ENCODE measurements at regions not wholly inside any gene's neighbourhood (a gene's known extent, or its start where the extent isn't known, plus 50 kb on each side); places are given as distances from the start of the nearest gene placed in this dataset.

DNA sequence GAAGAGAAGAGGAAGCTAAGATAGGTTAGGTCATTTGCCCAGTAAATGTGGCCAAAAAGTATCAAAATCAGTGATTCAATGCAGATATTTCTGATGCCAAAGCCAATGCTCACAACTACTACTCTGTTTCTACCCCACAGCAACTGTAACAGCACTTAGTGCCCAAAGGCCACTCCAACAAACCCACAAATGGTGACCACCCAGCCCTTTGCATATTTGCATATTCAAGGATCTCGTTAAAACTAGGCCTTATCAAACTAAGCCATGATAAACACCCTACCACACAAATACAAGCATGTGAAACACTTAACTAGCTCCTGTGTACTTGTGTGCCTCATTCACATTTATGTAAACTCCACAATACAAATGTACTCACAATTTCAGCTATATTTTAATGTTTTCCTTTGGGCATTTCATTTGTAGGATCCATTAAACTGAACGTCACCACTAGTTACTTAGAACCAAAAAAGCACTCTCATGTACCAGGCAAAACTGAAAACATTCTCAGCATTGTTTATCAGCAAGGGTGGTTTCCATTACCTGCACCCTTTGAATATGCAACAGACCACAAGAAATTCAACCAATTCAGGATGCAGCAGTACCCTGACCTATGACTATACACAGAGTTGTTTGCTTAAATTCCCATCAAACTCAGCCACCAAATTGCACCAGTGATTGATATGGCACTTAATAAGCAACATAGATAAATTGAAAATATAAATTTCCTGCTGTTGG, 111.2 kb upstream of the STT3B start:
- DNase-seq (ENCODE audit: low read depth) = no peak
- H3K4me3 ChIP-seq (ENCODE audit: low read depth, low read length) = no peak overlapping the region
- in situ Hi-C loops (cut with HindIII; ENCODE audit: low sequenced_read_pairs) = no loop called here
- TF ChIP-seq, protein P1, sequence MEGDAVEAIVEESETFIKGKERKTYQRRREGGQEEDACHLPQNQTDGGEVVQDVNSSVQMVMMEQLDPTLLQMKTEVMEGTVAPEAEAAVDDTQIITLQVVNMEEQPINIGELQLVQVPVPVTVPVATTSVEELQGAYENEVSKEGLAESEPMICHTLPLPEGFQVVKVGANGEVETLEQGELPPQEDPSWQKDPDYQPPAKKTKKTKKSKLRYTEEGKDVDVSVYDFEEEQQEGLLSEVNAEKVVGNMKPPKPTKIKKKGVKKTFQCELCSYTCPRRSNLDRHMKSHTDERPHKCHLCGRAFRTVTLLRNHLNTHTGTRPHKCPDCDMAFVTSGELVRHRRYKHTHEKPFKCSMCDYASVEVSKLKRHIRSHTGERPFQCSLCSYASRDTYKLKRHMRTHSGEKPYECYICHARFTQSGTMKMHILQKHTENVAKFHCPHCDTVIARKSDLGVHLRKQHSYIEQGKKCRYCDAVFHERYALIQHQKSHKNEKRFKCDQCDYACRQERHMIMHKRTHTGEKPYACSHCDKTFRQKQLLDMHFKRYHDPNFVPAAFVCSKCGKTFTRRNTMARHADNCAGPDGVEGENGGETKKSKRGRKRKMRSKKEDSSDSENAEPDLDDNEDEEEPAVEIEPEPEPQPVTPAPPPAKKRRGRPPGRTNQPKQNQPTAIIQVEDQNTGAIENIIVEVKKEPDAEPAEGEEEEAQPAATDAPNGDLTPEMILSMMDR (IDR thresholded peaks at IDR 0.05; ENCODE audit: low read depth, low read length, missing control alignments) = no peak

DNA sequence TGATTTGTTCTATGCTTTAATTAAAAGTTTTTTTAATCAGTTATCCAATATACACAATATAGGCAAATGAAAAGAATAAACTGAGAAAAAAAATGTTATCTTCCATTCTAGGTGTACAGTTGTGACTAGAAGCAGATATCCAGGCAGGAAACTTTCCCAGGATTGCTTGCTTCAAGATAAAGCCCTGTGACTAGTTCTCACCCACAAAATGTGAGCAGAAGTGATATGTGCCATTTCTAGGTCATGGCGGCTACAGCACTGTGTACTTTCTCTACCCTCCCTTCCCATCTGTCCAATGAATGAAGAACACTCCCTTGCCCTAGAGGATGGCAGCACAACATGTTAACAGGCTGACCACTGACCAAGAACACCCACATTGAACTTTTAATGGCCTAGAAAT, 110.5 kb upstream of the STT3B start:
- in situ Hi-C loops (cut with HindIII; ENCODE audit: low sequenced_read_pairs) = no loop called here

DNA sequence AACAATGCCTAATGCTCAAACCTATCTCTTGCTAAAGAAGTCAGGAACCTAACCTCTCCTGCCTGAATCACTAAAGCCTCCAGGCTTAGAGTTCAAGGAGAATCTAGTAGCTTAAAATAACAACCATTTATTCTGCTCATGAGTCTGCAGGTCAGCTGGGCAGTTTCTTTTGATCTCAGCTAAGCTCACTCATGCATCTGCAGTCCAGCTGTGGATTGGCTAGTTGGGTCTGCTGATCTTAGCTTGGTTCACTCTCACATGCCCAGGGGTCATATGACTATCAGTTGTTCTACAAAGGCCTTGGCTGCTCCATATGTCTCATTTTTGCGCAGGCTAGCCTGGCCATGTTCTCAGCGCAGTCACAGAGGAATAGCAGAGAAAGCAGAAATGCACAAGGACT, 109.2 kb upstream of the STT3B start:
- in situ Hi-C loops (cut with HindIII; ENCODE audit: low sequenced_read_pairs) = no loop called here
- H3K4me3 ChIP-seq (ENCODE audit: low read depth, low read length) = no peak overlapping the region
- TF ChIP-seq, protein P1 (IDR thresholded peaks at IDR 0.05; ENCODE audit: low read depth, low read length, missing control alignments) = no peak
- no peak for DNase-seq (ENCODE audit: low read depth)

More for the DNA sequence above, 110.5 kb upstream of the STT3B start:
- no peak for DNase-seq (ENCODE audit: low read depth)
- H3K4me3 ChIP-seq (ENCODE audit: low read depth, low read length) = no peak overlapping the region
- TF ChIP-seq, protein P1 (IDR thresholded peaks at IDR 0.05; ENCODE audit: low read depth, low read length, missing control alignments) = no peak

DNA sequence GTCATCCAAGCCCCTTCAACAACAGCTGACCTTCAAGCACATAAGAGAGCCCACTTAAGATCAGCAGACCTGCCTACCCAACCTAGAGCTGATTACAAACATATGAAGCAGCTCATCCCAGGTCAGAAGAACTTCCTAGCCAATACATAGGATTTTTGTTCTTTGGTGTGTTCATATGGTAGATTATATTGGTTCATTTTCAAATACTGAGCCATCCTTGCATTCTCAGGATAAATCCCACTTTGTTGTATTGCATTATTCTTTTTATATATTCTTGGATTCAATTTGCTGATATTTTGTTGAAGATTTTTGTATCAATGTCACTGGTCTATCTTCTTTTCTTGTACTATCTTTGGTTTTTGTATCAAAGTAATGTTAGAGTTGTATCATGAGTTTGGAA, 107.3 kb upstream of the STT3B start:
- TF ChIP-seq, protein P1 (IDR thresholded peaks at IDR 0.05; ENCODE audit: low read depth, low read length, missing control alignments) = no peak
- DNase-seq (ENCODE audit: low read depth) = no peak
- no peak overlapping the region for H3K4me3 ChIP-seq (ENCODE audit: low read depth, low read length)
- in situ Hi-C loops (cut with HindIII; ENCODE audit: low sequenced_read_pairs) = no loop called here

- H3K4me3 ChIP-seq (ENCODE audit: low read depth, low read length) = no peak overlapping the region
- in situ Hi-C loops (cut with HindIII; ENCODE audit: low sequenced_read_pairs) = no loop called here
- DNase-seq (ENCODE audit: low read depth) = no peak
- TF ChIP-seq, protein P1 (IDR thresholded peaks at IDR 0.05; ENCODE audit: low read depth, low read length, missing control alignments) = no peak
Observed at GRCh38 chr3:31427623-31428022, 105.1 kb upstream of the STT3B start.

- DNase-seq (ENCODE audit: low read depth) = no peak
- TF ChIP-seq, protein P1 (IDR thresholded peaks at IDR 0.05; ENCODE audit: low read depth, low read length, missing control alignments) = no peak
- in situ Hi-C loops (cut with HindIII; ENCODE audit: low sequenced_read_pairs) = no loop called here
- no peak overlapping the region for H3K4me3 ChIP-seq (ENCODE audit: low read depth, low read length)
Observed at GRCh38 chr3:31431321-31431720, 101.4 kb upstream of the STT3B start.

All from astrocyte of the cerebellum (primary cell).